ENCODE measurements at regions not wholly inside any gene's neighbourhood (a gene's known extent, or its start where the extent isn't known, plus 50 kb on each side); places are given as distances from the start of the nearest gene placed in this dataset.

DNA sequence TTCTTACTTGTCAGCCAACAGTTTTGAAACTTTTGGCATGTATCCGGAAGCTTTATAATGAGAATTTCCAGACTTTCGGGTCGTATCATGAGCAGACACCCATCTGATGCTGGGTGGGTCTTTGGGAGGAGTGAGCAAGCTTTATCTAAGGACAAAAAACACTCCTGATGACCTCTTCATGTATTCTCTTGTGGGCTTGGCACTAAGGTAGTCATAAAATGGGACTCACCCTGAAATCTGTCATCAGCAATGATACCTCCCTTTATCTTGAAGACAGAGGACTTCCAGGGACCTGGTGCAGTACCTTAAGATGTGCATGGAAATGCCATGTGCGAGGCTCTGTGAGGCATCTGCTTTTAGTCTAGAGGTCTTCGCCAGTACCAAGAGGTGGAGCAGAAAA, 346.3 kb upstream of the PPARGC1A start:
- H3K27ac ChIP-seq (replicated peaks), result no peak overlapping the region
- TF ChIP-seq GABPA (IDR thresholded peaks at IDR 0.05; ENCODE audit: low read depth), result no peak
- TF ChIP-seq, protein P1, sequence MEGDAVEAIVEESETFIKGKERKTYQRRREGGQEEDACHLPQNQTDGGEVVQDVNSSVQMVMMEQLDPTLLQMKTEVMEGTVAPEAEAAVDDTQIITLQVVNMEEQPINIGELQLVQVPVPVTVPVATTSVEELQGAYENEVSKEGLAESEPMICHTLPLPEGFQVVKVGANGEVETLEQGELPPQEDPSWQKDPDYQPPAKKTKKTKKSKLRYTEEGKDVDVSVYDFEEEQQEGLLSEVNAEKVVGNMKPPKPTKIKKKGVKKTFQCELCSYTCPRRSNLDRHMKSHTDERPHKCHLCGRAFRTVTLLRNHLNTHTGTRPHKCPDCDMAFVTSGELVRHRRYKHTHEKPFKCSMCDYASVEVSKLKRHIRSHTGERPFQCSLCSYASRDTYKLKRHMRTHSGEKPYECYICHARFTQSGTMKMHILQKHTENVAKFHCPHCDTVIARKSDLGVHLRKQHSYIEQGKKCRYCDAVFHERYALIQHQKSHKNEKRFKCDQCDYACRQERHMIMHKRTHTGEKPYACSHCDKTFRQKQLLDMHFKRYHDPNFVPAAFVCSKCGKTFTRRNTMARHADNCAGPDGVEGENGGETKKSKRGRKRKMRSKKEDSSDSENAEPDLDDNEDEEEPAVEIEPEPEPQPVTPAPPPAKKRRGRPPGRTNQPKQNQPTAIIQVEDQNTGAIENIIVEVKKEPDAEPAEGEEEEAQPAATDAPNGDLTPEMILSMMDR (IDR thresholded peaks at IDR 0.05; ENCODE audit: insufficient read depth, low read length), result no peak
- TF ChIP-seq POLR2AphosphoS5 (IDR thresholded peaks at IDR 0.05; ENCODE audit: low read depth), result no peak
- TF ChIP-seq, protein P2, sequence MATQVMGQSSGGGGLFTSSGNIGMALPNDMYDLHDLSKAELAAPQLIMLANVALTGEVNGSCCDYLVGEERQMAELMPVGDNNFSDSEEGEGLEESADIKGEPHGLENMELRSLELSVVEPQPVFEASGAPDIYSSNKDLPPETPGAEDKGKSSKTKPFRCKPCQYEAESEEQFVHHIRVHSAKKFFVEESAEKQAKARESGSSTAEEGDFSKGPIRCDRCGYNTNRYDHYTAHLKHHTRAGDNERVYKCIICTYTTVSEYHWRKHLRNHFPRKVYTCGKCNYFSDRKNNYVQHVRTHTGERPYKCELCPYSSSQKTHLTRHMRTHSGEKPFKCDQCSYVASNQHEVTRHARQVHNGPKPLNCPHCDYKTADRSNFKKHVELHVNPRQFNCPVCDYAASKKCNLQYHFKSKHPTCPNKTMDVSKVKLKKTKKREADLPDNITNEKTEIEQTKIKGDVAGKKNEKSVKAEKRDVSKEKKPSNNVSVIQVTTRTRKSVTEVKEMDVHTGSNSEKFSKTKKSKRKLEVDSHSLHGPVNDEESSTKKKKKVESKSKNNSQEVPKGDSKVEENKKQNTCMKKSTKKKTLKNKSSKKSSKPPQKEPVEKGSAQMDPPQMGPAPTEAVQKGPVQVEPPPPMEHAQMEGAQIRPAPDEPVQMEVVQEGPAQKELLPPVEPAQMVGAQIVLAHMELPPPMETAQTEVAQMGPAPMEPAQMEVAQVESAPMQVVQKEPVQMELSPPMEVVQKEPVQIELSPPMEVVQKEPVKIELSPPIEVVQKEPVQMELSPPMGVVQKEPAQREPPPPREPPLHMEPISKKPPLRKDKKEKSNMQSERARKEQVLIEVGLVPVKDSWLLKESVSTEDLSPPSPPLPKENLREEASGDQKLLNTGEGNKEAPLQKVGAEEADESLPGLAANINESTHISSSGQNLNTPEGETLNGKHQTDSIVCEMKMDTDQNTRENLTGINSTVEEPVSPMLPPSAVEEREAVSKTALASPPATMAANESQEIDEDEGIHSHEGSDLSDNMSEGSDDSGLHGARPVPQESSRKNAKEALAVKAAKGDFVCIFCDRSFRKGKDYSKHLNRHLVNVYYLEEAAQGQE (IDR thresholded peaks at IDR 0.05; ENCODE audit: insufficient replicate concordance, low read depth), result no peak
- TF ChIP-seq SPI1 (IDR thresholded peaks at IDR 0.05; ENCODE audit: borderline replicate concordance, low read depth), result no peak

DNA sequence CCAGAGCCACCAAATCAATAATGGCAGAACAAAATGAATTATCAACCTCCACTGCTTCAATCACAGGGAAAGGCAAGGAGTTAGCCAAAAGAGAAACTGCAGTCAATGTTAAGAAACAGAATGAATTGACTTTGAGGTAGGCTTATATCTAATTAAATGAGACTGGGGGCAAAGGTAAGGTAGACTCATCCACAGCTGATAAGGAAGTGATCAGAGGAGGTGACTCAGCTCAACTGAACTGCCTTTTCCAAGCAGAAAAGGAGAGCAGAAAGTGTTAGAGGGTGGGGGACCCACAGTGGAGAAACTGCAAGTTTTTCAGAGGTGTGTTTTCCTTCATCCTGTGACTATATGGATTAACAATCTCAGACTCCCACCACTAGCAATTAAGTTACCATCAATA, 345.8 kb upstream of the PPARGC1A start:
- no peak for DNase-seq (ENCODE audit: low read depth in 1 of 2, low spot score in 1 of 2)
- no peaks in the 10 kb centered on the region for H3K27me3 ChIP-seq (ENCODE audit: insufficient read depth, poor library complexity, severe bottlenecking)
- TF ChIP-seq GABPA (IDR thresholded peaks at IDR 0.05; ENCODE audit: low read depth), result no peak
- TF ChIP-seq POLR2AphosphoS5 (IDR thresholded peaks at IDR 0.05; ENCODE audit: low read depth), result no peak
- TF ChIP-seq, protein P1 (IDR thresholded peaks at IDR 0.05; ENCODE audit: insufficient read depth, low read length), result no peak
- TF ChIP-seq, protein P2 (IDR thresholded peaks at IDR 0.05; ENCODE audit: insufficient replicate concordance, low read depth), result no peak
- no peak for TF ChIP-seq SPI1 (IDR thresholded peaks at IDR 0.05; ENCODE audit: borderline replicate concordance, low read depth)
- no peak overlapping the region for H3K4me3 ChIP-seq (replicated peaks; ENCODE audit: insufficient read depth, low read length)
- no peak overlapping the region for H3K27ac ChIP-seq (replicated peaks)

More for the DNA sequence above, 346.3 kb upstream of the PPARGC1A start:
- no peak overlapping the region for H3K4me3 ChIP-seq (replicated peaks; ENCODE audit: insufficient read depth, low read length)
- DNase-seq (ENCODE audit: low read depth in 1 of 2, low spot score in 1 of 2), result no peak
- no peaks in the 10 kb centered on the region for H3K27me3 ChIP-seq (ENCODE audit: insufficient read depth, poor library complexity, severe bottlenecking)

DNA sequence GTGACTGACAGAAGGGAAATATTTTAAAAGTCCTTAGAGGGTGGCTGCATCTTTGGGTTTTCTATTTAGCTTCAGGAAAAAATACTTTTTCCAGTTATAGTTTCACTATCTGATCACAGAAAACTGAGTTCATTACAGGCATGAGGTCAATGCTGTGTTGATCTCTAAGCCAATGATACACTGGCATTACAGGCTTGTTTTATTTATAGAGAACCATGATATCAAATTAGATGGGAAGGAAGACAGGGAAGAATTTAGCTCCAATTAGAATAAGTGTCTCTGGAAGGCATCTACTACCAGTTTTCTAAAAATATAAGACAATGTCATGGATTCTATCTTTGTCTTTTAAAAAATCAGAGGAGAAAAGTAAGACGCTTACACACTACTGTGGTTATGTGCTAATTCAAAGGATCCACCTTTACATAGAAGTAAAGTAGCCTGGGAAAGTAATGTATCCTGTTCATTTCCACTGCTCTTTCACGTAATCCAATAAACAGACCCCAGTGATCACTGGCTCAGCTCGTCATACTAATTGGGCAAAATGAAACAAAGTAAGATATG, 344.5 kb upstream of the PPARGC1A start:
- Histone ChIP-seq H3K27me3 (ENCODE audit: insufficient read depth, poor library complexity, severe bottlenecking) (no peaks in the 10 kb centered on the region), H3K27ac (replicated peaks) (no peak overlapping the region), H3K4me3 (replicated peaks; ENCODE audit: insufficient read depth, low read length) (no peak overlapping the region)
- no peak for TF ChIP-seq SPI1 (IDR thresholded peaks at IDR 0.05; ENCODE audit: borderline replicate concordance, low read depth)
- TF ChIP-seq GABPA (IDR thresholded peaks at IDR 0.05; ENCODE audit: low read depth), result no peak
- TF ChIP-seq, protein P2 (IDR thresholded peaks at IDR 0.05; ENCODE audit: insufficient replicate concordance, low read depth), result no peak
- DNase-seq (ENCODE audit: low read depth in 1 of 2, low spot score in 1 of 2), result no peak

Data from HL-60 (cell line).